D721Med (cell line): ENCODE measurements at regions not wholly inside any gene's neighbourhood (a gene's known extent, or its start where the extent isn't known, plus 50 kb on each side); places are given as distances from the start of the nearest gene placed in this dataset.
"Not testable (repeated sequence)": the region's sequence is repeated elsewhere in the genome, so short reads cannot be mapped to it uniquely, and the experiment has no call there.

Source experiments
- DNase-seq: peaks from one replicate; pipeline ENCODE4 v3.0.0; 2011; ENCODE audit warnings: low spot score; ENCODE audit not compliant: insufficient read length
- FAIRE-seq: peaks from 2 replicates; lab custom pipeline; 2011; peaks lifted over from hg19 to GRCh38; lab: Jason Lieb, UNC
- TF ChIP-seq, protein P1 (sequence below): IDR thresholded peaks from 2 replicates; pipeline ENCODE4 v1.5.1; 2012; ENCODE audit warnings: mild to moderate bottlenecking, control low read depth; ENCODE audit not compliant: insufficient read depth; ENCODE audit errors: missing control alignments

DNA sequence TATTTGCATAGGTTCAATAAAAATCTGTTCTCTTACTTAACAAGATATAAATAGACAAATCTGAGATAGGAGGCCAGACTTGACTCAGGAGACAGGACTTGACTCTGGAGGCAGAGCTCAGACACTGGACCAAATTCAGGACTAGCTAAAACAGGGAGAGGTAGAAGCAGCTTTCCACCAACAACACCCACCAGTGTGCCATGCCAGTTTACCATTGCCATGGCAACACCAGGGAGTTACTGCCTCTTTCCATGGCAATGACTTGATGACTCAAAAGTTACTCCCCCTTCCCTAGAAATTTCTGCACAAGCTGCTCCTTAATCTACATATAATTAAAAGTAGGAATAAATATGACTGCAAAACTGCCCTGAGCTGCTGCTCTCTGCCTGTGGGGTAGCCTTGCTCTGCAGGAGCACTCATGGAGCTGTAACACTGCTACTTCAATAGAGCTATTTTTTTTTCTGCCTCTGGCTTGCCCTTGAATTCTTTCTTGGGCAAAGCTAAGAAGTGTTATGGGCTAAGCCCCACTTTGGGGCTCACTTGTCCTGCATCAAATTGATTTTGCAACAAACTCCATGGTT, 473.0 kb downstream of the PLK2 start:
- FAIRE-seq (no peak), DNase-seq (no peak)
- TF ChIP-seq, protein P1, sequence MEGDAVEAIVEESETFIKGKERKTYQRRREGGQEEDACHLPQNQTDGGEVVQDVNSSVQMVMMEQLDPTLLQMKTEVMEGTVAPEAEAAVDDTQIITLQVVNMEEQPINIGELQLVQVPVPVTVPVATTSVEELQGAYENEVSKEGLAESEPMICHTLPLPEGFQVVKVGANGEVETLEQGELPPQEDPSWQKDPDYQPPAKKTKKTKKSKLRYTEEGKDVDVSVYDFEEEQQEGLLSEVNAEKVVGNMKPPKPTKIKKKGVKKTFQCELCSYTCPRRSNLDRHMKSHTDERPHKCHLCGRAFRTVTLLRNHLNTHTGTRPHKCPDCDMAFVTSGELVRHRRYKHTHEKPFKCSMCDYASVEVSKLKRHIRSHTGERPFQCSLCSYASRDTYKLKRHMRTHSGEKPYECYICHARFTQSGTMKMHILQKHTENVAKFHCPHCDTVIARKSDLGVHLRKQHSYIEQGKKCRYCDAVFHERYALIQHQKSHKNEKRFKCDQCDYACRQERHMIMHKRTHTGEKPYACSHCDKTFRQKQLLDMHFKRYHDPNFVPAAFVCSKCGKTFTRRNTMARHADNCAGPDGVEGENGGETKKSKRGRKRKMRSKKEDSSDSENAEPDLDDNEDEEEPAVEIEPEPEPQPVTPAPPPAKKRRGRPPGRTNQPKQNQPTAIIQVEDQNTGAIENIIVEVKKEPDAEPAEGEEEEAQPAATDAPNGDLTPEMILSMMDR, result no peak

DNA sequence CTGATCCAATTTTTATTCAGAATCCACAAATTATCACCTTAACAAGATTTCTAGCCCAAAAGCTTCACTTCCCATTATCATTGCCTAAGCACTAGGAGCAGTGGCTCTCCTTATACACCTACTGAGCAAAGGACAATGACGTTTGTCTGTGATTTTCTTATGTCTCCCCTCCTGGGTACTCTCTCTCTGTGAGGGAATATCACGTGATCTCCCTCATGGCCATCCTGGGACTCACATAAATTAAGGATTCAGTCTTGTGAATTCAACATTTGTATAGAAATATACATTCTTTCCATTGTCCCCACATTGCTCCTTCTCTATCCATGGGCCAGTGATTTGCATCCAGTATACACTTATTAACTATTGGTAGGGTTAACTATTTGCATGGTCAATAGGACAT, 476.5 kb downstream of the PLK2 start:
- no peak for DNase-seq
- FAIRE-seq, result no peak
- TF ChIP-seq, protein P1, result no peak

DNA sequence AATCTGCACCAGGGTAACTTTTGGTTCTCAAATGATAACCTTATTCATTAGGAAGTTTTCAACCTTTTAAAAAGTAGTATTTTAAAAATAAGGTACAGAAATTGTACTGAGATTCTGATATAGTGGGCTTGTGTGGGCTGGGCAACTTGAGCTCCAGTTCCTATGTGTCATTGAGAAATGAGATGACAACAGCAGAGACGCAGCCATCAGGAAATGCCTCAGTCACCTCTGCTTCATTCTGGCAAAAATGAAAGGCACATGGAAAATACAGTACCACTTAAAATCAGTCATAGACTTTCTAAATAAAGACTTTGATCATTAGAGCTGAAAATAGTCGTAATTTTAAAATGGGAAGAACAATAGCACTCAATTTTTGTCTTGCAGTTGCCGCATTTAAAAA, 480.2 kb downstream of the PLK2 start:
- DNase-seq (no peak), FAIRE-seq (no peak)
- TF ChIP-seq, protein P1, result no peak

DNA sequence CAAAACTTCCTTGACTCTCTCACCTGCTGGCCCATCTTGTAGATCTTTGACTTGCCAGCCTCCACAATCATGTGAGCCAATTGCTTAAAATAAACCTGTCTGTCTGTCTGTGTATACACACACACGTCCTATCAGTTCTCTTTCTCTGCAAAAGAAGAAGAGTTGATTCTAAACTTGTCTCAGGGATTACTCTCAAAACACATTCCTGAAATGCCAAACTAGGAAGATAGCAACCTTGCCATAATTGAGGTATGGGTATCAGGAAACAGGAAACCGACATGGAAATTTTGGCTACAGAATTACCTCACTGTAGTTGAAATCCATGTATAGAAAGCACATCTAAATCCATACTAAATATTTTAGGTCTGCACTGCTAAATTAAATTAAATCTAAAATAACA, 483.4 kb downstream of the PLK2 start:
- TF ChIP-seq, protein P1, result no peak
- DNase-seq, result no peak
- FAIRE-seq, result no peak

DNA sequence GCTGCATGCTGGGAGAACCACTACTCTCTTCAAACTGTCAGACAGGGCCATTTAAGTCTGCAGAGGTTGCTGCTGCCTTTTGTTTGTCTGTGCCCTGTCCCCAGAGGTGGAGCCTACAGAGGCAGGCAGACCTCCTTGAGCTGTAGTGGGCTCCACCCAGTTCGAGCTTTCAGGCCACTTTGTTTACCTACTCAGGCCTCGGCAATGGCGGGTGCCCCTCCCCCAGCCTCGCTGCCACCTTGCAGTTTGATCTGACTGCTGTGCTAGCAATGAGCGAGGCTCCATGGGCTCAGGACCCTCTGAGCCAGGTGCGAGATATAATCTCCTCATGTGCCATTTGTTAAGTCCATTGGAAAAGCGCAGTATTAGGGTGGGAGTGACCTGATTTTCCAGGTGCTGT, 487.8 kb downstream of the PLK2 start:
- DNase-seq, FAIRE-seq: not testable (repeated sequence)

DNA sequence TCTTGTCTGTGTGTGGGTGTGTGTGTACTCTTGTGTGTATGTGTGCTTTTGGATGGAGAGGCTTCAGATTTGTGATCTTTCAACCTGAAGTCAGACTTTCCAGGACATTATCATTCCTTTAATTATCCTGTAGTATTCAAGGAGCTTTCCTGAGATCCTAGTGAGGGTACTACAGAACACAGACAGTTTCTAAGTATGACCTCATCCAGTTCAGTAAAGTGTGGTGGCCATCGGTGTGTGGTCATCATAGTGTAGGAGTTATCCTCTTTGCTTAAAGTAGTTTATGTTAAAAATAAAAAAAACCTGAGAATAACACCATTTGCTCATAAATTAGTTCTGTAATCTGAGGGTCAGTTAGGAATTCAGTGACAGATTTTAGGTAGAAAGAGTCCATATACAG, 478.0 kb upstream of the ACTBL2 start:
- TF ChIP-seq, protein P1, result no peak
- DNase-seq, result no peak
- FAIRE-seq, result no peak

DNA sequence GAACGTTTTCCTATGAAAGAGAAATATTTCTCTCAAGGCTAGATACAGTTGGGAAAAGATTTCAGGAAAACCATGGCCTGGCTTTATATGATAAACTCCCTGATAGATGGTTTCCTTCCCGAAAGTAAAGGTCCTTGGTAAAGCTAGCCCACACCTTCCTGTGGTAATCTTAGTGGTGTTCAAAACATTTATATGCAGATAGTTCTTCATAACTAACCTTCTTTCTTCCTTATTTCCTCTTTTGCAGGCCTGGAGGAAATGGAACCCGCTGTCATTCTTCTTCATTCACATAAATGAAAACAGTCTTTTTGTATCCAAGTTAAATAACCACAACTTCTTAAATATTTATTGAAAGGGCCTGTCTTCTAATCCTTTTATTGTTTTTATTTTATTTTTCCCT, 474.0 kb upstream of the ACTBL2 start:
- no peak for DNase-seq
- FAIRE-seq, result no peak

More for the DNA sequence above, 474.0 kb upstream of the ACTBL2 start:
- TF ChIP-seq, protein P1, result no peak
